ENCODE measurements at regions not wholly inside any gene's neighbourhood (a gene's known extent, or its start where the extent isn't known, plus 50 kb on each side); places are given as distances from the start of the nearest gene placed in this dataset.

DNA sequence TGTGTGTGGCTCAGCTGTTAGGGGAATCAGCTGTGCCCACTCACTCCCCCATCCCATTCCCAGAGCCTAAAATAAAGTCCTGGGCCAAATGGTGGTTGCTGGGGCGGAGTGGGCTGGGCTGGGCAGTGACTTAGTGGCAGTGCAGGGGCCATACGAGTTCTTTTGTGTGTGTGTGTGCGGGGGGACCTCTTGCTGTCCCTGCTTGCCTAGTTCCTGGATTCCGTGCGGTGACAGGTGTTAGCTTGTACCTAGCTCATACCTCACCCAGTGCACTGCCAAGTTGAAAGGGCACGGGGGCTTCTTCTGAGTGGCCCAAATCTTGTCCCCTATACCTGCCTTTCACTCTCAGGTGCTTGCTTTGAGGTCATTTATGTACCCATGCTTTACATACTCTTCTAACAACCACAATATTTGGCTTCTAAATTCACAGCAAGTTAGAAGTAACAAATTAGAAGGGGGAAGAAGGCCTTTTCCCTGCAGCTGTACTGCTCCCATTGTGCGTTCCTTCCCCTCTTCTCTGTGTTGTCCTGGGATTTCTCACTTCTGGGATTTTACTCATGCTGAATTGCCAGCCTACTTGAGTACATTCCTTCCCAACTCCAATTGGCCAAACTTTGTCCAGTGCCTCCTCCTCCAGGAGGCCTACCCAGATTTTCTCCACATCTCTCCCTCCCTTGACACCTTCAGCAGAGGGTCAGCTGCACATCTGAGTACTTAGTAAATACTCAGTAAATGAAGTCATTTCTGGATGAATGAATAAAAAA, 66.3 kb upstream of the POLG start:
- intact Hi-C loops (cut with DNase I) = no loop called here
- DNase-seq (ENCODE audit: low spot score) (no peak), ATAC-seq (no peak)

DNA sequence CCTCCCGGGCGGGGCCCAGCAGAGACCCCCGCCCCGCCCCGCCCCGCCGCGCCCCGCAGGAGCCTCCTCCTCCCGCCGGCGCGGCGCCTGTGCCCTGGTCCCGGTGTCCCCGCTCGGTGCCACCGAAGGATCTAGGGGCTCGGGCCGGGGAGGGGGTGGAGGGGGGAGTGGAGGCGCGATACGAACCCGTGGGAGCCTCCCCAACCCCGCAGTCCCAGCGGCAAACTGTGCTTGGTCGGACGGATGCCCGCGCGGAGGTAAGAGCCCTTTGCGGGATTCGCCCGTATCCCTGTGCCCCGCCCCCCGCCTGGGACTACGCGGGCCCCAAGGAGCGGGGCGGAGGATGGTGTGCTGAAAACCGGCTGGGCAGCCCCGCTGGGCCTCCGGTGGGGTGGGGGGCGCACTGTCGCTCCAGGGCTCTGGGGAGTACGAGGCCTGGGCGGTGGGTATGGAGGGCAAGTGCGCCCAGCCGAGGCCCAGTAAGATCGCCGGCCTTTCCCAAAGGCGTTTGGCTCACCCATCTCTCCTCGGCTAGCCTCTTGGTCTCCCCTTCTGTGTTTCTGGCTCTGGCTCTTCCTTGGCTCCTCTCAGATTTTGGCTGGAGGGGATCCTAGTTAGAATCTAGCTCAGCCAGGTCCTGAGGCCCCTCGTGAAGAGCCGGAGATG, 65.6 kb upstream of the POLG start:
- no peak for DNase-seq (ENCODE audit: low spot score)
- intact Hi-C loops (cut with DNase I) = no loop called here
- no peak for ATAC-seq

DNA sequence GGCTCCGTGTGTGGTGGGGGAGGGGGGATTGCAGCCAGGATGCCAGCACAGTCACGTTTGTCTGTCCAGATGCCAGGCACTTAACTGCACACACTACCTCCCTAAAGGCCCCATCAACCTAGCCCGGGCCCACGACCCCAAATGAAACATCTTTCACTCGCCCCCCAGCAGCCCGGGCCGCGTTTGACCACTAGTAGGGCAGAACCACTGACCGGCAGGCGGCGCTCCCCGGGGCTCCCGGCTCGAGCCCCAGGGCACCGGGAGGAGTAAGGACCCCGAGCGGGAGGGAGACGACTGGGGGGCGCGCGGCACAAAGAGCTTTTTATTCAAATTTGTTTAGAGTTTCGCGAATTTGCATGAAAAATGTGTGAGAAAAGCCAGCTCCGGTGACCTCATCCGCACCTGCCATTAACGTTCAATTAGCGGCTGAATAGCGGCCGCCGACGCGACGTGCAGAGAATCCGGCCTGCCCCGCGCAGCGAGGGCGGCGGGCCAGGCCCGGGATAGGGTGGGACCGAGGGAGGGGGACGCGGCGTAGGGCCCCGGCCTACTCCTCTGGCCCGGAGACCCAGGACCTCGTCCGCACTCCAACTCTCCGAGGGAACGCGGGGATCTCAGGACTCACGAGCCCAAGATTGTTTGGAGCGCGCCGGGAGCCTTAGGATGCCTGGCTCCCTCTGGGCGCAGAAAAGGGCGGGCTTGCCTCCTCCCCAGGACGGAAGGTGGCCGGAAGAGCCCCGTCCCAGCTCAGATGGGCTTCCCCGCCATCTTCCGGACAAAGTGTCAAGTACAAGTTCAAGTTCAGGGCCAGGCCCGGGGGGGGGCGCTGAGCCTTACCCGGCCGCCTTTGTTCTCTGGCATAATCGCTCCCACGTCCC, 64.9 kb upstream of the POLG start:
- no peak for DNase-seq (ENCODE audit: low spot score)
- no peak for ATAC-seq
- intact Hi-C loops (cut with DNase I) = no loop called here

DNA sequence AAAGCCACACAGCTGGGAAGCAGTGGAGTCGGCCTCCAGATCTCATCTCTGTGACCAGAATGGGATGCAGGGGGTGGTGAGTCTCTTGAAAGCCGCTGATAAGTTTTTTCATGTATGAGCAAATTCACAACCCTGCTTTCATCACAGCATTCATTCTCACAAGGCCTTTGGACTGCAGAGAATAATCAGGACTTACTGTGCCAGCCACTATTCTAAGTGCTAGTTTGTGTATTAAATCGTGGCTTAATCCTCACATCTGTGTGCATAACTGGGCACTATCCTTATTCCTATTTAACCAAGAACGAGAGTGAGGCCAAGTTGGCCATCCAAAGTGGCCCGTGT, 64.2 kb upstream of the POLG start:
- intact Hi-C loops (cut with DNase I) = no loop called here
- ATAC-seq (no peak), DNase-seq (ENCODE audit: low spot score) (no peak)

DNA sequence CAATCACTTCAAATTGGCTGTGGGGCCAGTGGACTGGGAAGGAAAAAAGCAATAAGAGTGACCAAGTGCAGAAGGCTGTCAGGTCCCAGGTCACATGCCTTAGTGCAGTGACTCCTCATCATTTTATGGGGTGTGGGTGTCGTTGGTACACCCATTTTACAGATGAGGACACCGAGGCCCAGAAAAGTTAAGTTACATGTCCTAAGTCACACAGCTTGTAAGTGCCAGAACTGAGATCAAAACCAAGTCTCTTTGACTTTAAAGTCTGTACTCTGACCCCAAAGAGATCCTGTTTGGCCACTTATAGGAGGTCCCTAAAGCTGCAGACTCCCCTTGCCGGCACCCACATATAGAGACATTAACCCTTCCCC, 63.0 kb upstream of the POLG start:
- no peak for ATAC-seq
- no peak for DNase-seq (ENCODE audit: low spot score)
- intact Hi-C loops (cut with DNase I) = no loop called here

DNA sequence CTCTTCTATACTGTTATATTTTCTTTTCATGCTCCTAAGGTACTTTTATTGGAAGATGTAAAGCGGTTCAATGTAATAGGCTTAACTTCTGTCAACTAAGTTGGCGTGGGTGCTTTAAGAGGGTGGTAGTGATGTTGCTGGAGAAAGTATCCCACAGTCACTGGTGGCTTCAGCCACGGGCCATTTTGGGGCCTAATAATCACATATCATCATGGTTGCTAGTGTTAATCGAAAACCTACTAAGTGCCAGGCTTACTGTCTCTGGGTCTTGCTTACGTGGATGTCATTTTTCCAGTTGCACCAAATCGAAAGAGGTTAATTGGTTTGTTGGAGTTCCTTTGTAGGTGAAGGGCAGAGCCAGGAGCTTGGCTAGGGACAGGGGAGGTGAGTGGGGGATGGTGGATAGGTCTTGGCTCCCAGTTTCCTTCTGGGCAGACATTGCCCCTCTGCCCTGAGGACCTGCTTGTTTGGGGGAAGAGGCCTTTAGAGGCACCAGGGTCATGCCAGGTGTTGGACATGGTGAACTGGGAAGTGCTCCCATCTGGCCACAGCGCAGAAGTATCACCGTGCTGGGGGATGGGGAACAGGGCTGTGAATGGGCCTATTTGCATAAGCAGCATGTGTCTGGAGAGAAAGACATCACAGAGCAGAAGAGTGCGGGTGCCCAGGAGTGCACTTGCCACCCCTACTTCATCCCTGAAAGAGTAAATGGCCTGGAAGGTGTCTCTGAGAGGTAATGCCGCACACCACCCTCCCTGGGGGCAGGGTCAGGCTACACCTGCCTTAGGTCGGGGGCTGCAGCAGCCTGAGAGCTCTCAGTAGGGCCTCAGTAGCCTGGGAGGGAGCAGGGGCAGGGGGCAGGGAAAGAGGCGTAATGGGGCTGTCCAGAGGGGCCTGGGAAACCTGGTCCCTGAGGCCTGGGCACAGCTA, 62.4 kb upstream of the POLG start:
- ATAC-seq (no peak), DNase-seq (ENCODE audit: low spot score) (no peak)
- intact Hi-C loops (cut with DNase I) = no loop called here

DNA sequence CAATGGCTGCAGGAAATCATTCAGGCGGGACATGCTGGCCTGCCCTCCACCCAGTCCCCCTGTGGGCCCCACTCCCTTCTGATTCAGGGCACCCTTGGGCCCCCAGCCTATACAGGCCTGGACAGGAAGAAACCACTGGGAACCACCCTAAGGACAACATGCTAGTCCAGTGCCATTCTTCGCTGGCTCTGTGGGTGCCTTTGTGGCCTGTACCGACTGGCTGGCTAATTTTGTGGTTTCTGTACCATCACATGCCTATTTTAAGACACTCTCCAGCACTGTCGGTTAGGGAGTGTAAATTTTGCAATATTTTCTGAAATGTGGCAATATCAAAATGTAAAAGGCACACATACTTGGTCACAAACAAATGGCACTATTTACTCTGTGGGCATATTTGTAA, 61.4 kb upstream of the POLG start:
- intact Hi-C loops (cut with DNase I) = no loop called here
- DNase-seq (ENCODE audit: low spot score) = no peak
- no peak for ATAC-seq

DNA sequence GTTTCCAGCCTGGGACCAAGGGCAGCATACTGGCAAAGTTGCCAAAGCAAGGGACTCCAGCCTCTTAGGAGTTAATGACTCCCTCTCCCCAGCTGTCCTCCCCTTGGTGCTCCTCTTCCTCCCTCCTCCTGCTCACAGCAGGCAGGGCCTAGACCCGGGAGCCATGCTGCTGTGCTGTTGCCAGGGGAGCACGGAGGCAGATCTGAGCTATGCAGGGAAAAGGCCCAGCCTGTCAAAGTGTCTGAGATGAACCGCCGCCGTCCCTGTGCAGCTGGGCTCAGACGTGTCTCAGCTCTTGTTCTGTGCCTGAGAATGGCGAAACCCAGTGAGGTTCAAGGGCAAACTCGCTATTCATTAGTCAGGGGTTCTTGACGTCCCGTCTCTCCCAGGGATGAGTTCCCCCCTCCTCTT, 60.8 kb upstream of the POLG start:
- no peak for ATAC-seq
- no peak for DNase-seq (ENCODE audit: low spot score)
- intact Hi-C loops (cut with DNase I) = no loop called here

DNA sequence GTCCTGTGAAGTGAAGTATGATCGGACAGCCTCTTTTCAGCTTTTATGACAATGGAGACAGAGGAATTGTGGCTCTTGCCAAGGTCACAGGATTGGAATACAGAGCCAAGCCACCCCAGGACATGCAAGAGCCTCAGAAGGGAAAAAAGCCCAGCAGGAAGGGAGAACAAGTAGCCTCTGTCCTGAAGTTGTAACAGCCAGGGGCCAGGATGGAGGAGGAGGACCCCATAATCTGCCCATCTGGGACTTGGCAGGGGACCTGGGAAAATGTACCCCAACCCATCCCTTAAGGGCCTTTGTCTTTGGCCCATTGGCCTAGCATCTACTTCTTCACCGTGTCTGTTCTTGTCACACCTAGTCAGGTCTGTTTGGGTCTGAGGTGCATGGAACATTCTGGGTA, 60.4 kb upstream of the POLG start:
- intact Hi-C loops (cut with DNase I) = no loop called here
- no peak for ATAC-seq
- no peak for DNase-seq (ENCODE audit: low spot score)

DNA sequence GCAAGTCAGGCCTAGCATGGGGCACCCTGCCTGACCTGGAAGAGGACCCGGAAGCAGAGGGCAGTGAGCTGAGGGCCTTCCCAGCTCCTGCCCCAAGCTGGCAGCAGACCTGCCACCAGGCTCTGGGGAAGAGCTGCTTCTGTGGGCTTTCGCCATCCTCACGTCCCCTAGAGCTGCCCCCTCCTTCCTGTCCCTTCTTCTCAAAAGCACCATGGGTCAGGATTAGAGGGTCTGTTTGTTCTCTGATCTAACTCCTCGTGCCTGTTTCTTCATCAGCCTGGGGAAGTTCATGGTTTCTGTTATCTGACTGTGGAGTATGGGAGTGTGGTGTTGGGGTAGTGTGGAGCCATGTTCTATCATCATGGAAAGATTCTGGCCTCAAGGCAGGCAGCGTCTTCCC, 58.4 kb upstream of the POLG start:
- ATAC-seq (no peak), DNase-seq (ENCODE audit: low spot score) (no peak)
- intact Hi-C loops (cut with DNase I) = no loop called here

DNA sequence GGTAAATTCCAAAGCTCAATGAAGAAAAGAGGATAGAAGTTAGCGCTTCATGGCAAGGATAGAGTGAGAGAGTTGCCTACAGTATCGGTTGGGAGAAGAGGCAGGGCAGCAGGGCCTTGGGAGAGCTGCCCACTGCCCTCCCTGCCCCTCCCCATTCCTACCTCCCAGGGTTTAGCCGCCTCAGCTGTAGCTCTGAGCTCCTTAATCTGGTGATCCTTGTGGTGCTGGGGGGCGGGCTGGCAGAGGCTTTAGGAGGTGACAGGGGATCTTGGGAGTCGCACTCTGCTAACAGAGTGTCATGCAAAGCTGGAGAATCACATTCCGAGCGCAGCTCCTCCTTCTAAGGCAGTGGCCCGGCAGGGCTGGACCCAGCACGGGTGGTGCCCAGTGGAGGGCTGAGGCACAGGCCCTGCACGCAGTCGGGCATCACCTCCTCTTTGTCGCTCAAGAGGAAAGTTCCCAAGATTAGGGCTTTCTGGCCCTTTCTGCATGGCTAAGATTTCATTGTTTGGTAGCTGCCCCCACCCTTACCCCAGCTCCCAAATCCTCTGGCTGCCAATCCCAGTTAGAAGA, 57.1 kb upstream of the POLG start:
- ATAC-seq = no peak
- DNase-seq (ENCODE audit: low spot score) = no peak
- intact Hi-C loops (cut with DNase I) = no loop called here

DNA sequence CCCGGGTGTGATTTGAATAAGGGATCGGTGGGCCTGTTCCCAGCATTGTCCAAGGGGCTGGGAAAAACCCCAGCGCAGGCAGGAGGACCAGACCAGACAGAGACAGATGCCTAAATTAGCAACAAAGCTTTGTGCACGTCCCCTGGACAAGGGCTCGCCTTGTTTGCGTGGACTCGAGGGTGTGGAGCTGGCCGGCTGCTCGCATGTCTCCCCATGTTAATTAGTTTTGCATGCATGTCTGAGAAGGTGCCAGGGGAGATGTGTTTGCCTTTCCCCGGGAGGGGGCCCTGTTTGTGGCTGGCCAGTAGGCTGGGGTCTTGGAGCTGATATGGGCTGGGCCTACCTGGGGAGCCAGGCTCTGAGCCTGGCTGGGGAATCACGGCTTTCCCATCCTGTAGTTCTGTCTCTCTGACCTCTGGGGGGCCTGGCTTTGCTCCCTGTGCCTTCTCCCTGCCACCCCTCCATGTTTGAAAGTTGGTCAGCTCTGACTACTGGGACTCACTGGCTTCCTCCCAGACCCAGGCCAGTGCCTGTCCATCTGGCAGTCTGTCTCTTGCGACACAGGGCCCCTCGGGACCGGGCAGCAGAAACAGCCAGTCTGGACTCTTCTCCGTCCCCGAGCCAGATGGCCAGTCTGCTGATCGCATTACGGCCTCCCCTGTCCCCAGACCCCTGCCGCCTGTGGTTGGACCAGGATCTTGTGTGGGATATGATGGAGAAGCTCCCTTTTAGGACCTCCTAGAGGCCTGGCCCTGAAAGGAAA, 55.4 kb upstream of the POLG start:
- no peak for DNase-seq (ENCODE audit: low spot score)
- intact Hi-C loops (cut with DNase I) = no loop called here
- ATAC-seq = no peak

DNA sequence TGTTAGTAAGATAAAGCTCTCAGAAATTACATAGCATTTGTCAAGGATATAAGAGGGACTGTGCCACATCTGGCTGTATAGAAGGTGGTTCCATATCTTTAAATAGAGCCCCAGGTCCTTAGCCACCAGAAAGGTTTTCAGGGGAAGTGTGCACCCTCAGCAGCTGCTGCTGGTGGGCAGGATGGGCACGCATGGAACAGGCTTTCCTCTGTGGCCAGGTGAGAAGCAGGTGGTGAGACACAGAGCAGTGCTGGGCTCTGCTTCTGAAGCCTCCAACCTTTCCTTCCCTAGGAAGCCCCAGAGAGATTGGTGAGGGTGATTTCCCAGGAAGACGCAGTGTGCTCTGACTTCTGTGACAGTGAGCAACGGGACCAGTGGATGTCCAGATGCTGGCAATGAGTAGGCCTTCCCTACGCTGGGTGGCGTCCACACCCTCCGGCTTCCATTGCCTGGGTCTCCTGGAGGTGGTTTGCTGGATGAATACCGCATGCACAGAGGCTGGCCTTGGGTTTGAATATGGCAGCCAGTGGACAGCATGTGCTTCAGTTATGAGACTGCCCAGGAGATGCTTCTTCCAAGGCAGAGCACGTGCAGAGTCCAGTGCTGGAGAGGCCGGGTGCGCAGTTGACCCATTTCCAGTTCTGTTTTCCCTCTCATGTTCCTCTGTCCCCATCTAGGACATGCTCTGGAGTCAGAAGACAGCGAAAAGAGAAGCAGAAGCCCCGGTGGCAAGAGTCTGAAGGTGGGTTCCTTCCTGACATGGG, 52.7 kb upstream of the POLG start:
- no peak for ATAC-seq
- DNase-seq (ENCODE audit: low spot score) = no peak
- intact Hi-C loops (cut with DNase I) = no loop called here

DNA sequence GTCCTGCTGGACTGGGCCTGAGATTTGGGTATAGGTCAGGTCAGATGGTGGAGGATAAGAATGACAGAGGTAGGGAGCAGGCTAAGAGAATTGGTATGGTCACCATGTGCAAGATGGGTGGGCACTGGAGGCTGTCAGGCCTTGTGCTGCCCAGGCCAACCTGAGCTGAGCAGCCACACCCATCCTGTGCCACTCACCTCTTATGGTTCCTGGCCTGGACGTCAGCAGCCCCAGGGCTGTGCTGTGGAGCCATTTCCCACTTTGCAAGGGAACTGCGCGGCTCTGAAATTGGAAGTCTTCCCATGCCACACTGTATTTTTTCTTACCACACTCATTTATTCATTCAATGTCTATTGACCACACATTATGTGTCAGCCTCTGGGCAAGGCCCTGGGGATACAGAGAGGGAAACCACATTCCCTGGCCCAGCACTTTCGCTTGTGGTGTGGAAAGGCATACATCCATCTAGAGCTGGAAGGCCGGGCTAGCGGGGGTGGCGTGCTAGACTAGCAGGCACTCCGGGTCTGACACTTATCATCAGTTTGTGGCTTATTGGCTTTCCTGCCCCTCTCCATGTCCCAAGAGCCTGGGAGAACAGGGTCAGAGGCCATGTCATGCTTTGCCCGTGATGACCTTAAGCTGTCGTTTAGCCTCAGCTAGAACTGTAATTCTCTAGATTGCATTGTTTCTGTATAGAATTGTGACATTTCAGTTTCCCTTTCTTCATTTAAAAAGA, 51.1 kb upstream of the POLG start:
- no peak for ATAC-seq

More for the DNA sequence above, 51.1 kb upstream of the POLG start:
- no peak for DNase-seq (ENCODE audit: low spot score)
- intact Hi-C loops (cut with DNase I) = no loop called here
